HG02938 (cell line): ENCODE measurements at regions not wholly inside any gene's neighbourhood (a gene's known extent, or its start where the extent isn't known, plus 50 kb on each side); places are given as distances from the start of the nearest gene placed in this dataset.
"Not testable (repeated sequence)": the region's sequence is repeated elsewhere in the genome, so short reads cannot be mapped to it uniquely, and the experiment has no call there.

Source experiments
- ATAC-seq: cut with Tn5 transposase; IDR thresholded peaks from one replicate; pipeline ENCODE4 v1.9.1; 2021; ENCODE audit warnings: mild to moderate bottlenecking, moderate library complexity; ENCODE audit not compliant: unreplicated experiment

DNA sequence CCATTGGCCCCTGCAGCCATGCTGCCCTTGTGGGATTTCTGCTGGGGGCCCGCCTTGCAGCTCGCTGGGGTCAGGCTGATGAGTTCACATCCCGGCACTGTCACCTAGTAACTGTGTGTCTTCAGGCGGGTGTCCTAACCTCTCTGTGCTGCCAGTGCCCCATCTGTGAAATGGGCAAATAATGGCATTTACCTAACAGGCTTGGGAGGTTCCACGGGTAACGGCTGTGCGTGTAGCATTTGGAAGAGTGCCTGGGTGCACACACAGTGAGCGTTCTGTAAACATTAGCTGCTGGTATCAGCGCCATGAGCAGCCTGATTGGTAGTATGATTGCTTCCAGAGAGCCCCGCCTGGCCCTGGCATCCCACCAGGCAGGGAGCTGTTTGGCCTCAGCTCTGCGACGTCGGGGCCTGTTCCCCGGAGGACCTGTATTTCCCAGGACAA, 167.3 kb upstream of the GSE1 start:
- ATAC-seq, result no peak

GRCh38 chr16:85446951-85447692, 166.0 kb upstream of the GSE1 start:
- no peak for ATAC-seq

DNA sequence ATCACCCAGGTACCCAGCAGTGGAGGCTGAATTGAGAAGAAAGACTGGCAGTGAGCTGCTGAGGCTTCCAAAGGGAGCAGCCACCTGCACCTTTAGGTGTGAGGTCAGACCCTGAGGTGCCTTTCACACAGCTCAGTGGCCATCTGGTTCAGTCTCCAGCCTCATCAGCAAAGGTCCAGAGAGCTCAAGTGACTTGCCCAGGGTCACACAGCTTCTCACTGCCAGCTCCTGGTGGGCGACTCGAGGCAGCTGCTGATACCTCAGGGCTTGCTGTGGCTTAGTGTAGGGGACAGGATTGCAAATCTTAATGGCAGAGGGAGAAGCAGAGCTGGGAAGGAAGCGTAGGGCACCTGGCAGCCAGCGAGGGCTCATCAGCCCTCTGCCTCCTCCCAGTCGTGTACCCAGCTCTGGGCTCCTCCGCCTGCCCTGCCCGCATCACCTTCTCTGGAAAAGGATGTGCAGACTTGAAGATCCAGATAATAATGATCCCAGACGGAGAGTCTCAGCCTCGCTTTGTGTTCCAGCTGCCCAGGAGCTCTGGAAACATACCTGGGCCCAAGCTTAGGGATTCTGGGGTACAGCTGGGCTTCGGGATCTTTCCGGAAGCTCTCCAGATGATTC, 165.3 kb upstream of the GSE1 start:
- no peak for ATAC-seq

- ATAC-seq, result no peak
Observed at GRCh38 chr16:85448557-85449190, 164.4 kb upstream of the GSE1 start.

DNA sequence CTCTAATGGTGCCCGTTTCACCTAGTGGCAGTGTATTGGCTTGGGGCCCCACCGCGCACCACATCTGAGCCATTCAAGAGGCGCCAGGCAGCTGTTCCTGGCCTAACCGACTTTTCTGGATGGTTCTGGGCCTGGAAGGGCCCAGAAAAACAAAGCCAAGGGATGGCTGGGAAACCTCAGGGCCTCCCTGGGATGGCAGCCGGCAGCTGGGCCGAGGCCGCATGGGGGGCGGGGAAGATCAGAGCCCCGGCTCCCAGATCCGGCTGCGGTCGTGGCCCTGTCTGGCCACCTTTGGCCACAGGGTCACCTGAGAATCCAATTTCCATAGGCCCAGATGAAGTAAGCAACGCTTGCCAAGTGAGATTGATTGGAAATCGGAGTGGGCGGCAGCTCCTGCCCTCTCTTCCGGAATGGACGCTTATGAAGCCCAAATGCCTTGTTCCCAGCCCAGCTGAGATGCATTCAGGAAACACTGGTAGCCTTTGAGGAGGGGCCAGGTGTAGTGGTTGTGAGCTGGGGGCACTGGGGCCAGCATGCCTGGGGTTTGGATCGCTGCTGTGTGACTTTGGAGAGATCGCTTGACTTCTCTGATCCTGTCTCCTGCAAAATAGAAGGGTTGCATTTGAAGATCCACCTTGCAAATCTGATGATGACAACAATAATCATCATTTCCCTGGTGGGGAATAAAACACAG, 163.8 kb upstream of the GSE1 start:
- ATAC-seq, result no peak

GRCh38 chr16:85449885-85450245, 163.3 kb upstream of the GSE1 start:
- ATAC-seq, result no peak

DNA sequence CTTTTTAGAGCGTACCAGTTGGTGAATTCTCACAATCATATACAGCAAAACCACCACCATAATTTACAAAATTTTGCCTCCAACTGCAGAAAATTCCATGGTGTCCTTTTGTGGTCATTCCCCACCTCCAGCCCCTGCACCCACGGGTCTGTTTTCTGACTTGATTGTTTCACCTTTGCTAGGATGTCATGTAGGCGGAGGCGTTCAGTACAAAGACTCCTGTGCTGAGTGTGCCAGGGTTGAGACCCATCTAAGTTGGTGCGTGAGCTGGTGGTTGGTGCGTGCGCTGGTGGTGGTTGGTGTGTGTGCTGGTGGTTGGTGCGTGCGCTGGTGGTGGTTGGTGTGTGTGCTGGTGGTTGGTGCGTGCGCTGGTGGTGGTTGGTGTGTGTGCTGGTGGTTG, 162.0 kb upstream of the GSE1 start:
- not testable (repeated sequence) for ATAC-seq

DNA sequence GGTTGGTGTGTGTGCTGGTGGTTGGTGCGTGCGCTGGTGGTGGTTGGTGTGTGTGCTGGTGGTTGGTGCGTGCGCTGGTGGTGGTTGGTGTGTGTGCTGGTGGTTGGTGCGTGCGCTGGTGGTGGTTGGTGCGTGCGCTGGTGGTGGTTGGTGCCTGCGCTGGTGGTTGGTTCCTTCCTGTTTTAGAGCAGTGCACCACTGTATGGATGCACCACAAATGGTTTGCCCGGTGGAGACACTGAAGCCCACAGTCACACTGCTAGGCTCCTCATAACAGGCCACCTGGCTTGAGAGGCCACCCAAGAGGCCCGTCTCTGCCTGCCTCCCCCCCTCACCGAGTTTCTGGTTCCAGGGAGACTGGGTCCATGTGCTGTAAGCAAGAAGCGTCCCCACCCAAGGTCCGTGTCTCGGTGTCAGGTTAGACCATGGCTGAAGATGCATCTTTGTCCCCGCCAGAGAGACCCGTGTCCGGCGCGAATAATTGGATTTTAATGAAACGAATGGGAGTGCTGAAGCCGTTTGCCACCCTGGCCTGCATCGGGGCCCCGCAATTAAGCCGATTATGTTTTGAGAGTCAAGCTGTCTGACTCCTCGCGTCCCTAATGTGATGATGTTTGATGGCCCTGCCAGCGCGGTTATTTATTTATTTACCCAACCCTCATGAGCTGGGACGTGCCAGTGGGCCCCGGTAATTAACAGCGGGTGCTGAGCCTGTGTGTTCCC, 161.3 kb upstream of the GSE1 start:
- ATAC-seq, result no peak

- ATAC-seq, result no peak
Observed at GRCh38 chr16:85452364-85453193, 160.5 kb upstream of the GSE1 start.

DNA sequence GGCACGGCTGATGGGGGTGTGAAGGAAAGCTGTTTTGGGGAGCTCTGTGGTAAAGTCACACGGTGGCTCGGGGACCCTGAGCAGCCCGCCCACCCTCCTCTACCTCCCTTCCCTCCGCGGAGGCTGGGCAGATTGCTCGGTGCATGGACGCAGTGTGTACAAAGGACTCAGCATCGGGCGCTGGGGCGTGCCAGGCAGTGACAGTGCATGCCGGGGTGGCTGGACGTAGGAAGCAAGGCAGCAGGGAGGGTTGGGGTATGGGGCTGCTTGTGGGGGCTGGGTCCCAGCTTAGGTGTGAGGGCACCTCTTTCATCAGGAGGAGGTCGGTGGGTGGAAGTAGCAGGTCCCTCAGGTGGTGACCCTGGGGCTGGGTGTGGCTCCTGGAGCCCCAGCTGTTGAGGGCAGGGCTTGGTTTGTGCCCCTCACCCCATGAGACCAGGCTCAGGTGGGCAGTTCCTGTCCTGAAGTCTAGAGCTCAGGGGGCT, 159.9 kb upstream of the GSE1 start:
- no peak for ATAC-seq

GRCh38 chr16:85453703-85454102, 159.4 kb upstream of the GSE1 start:
- no peak for ATAC-seq

DNA sequence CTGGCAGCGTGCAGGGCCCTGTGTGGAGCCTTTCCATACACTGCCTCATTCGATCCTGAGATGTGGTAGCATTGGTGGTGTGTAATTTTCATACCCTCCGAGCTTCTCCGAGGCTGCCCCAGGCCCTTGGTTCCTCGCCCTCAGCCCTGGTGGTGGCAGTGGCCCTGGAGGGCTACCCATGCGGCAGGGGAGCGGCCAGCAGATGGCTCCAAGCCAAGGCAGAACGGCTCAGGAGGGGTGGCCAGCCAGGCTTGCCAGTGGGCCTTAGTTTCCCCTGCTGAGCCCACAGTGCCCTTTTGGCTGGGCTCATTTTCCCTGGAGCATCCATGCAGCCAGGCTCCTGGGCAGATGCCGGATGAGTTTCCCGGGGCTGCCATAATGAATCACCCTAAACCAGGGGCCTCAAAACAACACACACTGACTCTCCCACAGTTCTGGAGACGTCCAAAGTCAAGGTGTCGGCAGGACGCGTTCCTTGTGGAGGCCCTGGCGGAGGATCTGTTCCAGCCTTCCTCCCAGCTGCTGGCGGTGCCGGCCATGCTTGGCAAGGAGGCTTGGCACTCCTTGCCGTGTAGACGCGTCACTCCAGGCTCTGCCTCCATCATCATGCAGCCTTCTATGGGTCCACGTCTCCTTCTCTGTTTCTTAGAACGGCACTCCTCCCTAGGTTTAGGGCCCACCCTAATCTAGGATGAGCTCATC, 158.8 kb upstream of the GSE1 start:
- ATAC-seq, result no peak

GRCh38 chr16:85455534-85455933, 157.6 kb upstream of the GSE1 start:
- no peak for ATAC-seq

DNA sequence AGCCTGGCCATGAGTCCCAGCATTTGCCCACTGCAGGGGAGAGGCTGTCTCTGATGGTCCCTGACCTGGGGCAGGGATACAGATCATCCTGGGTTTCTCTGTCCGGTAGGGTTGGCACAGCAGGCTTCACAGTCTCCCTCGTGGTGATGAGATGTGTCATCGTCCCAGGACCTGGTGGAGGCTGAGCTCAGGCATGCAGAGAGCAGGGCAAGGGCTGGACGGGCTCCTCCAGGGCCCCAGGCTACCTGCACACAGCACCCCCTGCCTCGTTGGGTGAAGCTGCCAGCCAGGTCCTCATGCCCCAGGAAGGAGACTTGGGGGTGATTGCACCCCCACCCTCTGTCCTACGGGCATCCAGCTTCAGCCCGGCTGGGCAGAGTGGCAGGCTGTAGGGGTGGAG, 155.8 kb upstream of the GSE1 start:
- ATAC-seq, result no peak

GRCh38 chr16:85458968-85459367, 154.2 kb upstream of the GSE1 start:
- ATAC-seq, result no peak

DNA sequence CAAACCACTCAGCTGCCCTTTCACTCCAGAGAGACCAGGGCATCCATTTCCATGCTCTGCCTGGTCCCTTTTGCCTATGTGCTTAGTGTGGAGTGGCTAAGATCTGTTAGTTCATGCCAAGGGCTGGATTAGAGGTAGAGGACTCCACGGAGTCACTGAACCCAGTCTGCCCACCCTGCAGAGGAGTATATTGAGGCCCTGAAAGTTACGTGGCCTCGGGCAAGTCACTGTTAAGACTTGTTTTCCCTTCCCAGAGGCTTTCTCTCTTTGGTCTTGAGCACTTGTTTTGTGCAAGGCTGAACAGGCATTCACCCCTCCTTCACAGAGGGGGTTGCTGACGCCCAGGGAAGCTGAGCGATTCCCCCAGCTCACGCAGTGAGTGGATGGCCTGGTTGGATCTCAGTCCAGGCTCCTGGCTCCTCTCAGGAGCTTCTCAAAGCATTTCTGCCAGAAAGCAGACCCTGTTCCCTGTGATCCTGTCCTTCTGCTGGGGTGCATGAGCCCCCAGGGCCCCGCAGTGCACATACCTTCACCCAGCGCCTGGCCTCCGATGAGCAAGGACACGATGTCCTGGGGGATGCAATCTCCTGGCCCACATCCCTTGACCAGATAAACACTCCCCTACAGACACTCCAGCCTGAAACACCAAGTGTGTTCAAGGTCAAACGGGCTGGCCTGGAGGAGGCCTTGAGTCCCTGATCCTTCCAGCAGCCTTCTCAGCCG, 153.4 kb upstream of the GSE1 start:
- ATAC-seq, result no peak

DNA sequence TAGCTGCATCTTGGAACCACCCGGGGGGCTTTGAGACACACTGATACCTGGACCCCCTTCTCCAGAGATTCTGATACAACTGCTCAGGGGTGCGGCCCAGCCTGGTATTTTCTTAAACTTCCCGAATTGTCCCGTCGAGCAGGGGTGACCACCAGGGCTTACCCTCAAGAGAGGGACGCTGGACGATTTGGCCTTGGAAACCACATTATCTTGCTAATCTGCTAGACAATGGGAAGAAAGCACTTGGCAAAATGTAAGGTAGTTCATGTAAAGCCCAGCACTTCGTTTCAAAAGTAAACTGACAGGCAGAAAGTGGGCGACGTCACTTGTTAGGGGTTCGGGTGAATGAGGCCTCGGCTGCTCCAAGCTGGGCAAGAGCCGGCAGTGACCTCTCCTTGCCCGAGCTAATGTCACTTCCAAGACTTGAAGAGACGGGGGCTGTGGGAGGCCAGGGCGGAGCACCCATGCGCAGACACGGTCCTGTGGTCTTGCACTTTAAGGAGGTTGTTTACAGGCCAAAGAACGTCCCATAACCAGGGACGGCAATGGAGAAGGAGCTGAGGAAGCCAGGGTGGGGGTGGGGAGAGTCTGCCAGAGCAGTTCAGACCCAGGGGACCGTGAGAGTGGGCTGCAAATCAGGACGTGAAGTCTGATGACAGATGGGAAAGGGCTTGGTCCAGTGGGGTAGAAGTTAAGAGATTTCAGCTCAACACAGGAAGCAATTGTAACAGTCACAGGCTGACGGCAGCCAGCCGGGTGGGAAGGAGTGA, 152.7 kb upstream of the GSE1 start:
- ATAC-seq, result no peak
